ENCODE measurements at regions not wholly inside any gene's neighbourhood (a gene's known extent, or its start where the extent isn't known, plus 50 kb on each side); places are given as distances from the start of the nearest gene placed in this dataset.

DNA sequence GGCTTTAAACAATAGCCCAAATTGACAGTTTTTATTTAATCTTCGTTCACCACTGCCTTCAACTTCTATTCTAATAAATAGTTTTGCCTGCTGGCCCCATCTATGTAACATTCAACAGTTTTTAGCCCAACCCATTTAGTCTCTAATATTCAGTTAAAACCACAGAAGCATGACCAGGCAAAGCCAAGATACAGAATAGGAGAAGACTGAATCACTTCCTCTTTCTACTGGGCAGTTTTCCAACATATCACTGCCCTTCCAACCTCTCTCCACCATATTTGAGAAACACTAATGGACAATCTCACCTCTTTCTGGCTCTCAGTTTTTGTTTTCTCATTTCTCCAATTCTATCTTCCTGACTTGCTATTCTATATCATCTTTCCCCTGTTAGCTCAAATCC is 352.9 kb downstream of the DNAH5 start:
- H2BK120ac ChIP-seq (ENCODE audit: low read depth, low read length, poor library complexity, severe bottlenecking), result no peak overlapping the region
- WGBS (ENCODE audit: extremely low coverage, insufficient read length, low lambda C conversion rate), result no CpG with 5 or more reads among the region's 1 CpG
- no peak overlapping the region for H3K4ac ChIP-seq (ENCODE audit: low read depth, low read length)
- H3K4me3 Mint-ChIP-seq, result no peak overlapping the region
- no peaks in the 10 kb centered on the region for H3K4me1 Mint-ChIP-seq
- H3K79me1 ChIP-seq (ENCODE audit: insufficient read depth, low read depth, low read length, poor library complexity, severe bottlenecking), result no peaks in the 10 kb centered on the region
- no peak overlapping the region for H2AFZ ChIP-seq (ENCODE audit: low read length)
- no peak overlapping the region for H2BK20ac ChIP-seq (ENCODE audit: low read depth, low read length, poor library complexity, severe bottlenecking)
- no peak for DNase-seq
- H3K23me2 ChIP-seq (ENCODE audit: insufficient read length, low read depth, low read length, poor library complexity, severe bottlenecking), result no peaks in the 10 kb centered on the region
- no peak overlapping the region for H2AK5ac ChIP-seq (ENCODE audit: insufficient read length, low read length)
- no peaks in the 10 kb centered on the region for H3K9me3 ChIP-seq (ENCODE audit: control insufficient read depth, low read depth, low read length)
- H4K20me1 ChIP-seq (ENCODE audit: control insufficient read depth, insufficient read depth, insufficient read length), result no peaks in the 10 kb centered on the region
- H3K4me2 ChIP-seq (ENCODE audit: insufficient read depth, insufficient read length, low read length), result no peak overlapping the region
- H3K4me1 ChIP-seq (ENCODE audit: insufficient read depth, low read length), result no peaks in the 10 kb centered on the region
- no peak overlapping the region for H2BK15ac ChIP-seq (ENCODE audit: low read depth, low read length)
- no peak overlapping the region for H3K27ac ChIP-seq (ENCODE audit: insufficient read length, low read depth, low read length)
- H3K27ac Mint-ChIP-seq, result no peak overlapping the region
- no peak overlapping the region for H2BK5ac ChIP-seq (ENCODE audit: insufficient read length, low read length)
- H2BK12ac ChIP-seq (ENCODE audit: insufficient read length, low read depth, low read length), result no peak overlapping the region
- H3K27me3 ChIP-seq (ENCODE audit: insufficient read depth, low read length), result no peaks in the 10 kb centered on the region
- H4K91ac ChIP-seq (ENCODE audit: insufficient read length, low read depth, low read length), result no peak overlapping the region
- peaks cover 0 to 3% of the 10 kb centered on the region in 2 experiments; a peak in 3 of 5 replicates for H3K9me3 Mint-ChIP-seq
- H3K23ac ChIP-seq (ENCODE audit: insufficient read length, low read depth, low read length), result no peak overlapping the region
- no peak overlapping the region for H3K56ac ChIP-seq (ENCODE audit: insufficient read length, low read depth, low read length)
- H3K27me3 Mint-ChIP-seq (ENCODE audit: low read depth), result no peaks in the 10 kb centered on the region
- H3K18ac ChIP-seq (ENCODE audit: insufficient read length, low read depth, low read length), result no peak overlapping the region
- no peak overlapping the region for H4K8ac ChIP-seq (replicated peaks; ENCODE audit: insufficient read length, low read depth, low read length)
- H3K9ac ChIP-seq (ENCODE audit: extremely low read depth, insufficient read length, low read length), result no peak overlapping the region
- H3K36me3 Mint-ChIP-seq (ENCODE audit: insufficient read depth in 1 of 3, low read depth in 3 of 3), result no peaks in the 10 kb centered on the region
- H3K79me2 ChIP-seq (ENCODE audit: insufficient read depth, low read length), result no peaks in the 10 kb centered on the region
- TF ChIP-seq, protein P1, sequence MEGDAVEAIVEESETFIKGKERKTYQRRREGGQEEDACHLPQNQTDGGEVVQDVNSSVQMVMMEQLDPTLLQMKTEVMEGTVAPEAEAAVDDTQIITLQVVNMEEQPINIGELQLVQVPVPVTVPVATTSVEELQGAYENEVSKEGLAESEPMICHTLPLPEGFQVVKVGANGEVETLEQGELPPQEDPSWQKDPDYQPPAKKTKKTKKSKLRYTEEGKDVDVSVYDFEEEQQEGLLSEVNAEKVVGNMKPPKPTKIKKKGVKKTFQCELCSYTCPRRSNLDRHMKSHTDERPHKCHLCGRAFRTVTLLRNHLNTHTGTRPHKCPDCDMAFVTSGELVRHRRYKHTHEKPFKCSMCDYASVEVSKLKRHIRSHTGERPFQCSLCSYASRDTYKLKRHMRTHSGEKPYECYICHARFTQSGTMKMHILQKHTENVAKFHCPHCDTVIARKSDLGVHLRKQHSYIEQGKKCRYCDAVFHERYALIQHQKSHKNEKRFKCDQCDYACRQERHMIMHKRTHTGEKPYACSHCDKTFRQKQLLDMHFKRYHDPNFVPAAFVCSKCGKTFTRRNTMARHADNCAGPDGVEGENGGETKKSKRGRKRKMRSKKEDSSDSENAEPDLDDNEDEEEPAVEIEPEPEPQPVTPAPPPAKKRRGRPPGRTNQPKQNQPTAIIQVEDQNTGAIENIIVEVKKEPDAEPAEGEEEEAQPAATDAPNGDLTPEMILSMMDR (conservative IDR thresholded peaks at IDR 0.05), result no peak
- H4K5ac ChIP-seq (ENCODE audit: insufficient read length, low read depth, low read length), result no peak overlapping the region
- H3T11ph ChIP-seq (ENCODE audit: low read length), result no peak overlapping the region
- no peak overlapping the region for H3K14ac ChIP-seq (ENCODE audit: insufficient read depth, low read length)
